NCI-H1436 (cell line): ENCODE measurements at regions not wholly inside any gene's neighbourhood (a gene's known extent, or its start where the extent isn't known, plus 50 kb on each side); places are given as distances from the start of the nearest gene placed in this dataset.
A peak's percentile ranks its signal among the peaks of the same experiment; 100 is the strongest.
"Not testable (repeated sequence)": the region's sequence is repeated elsewhere in the genome, so short reads cannot be mapped to it uniquely, and the experiment has no call there.

ENCODE experiments used
- DNase-seq: peaks from one replicate; lab custom pipeline; 2025; lab: John Stamatoyannopoulos, UW

DNA sequence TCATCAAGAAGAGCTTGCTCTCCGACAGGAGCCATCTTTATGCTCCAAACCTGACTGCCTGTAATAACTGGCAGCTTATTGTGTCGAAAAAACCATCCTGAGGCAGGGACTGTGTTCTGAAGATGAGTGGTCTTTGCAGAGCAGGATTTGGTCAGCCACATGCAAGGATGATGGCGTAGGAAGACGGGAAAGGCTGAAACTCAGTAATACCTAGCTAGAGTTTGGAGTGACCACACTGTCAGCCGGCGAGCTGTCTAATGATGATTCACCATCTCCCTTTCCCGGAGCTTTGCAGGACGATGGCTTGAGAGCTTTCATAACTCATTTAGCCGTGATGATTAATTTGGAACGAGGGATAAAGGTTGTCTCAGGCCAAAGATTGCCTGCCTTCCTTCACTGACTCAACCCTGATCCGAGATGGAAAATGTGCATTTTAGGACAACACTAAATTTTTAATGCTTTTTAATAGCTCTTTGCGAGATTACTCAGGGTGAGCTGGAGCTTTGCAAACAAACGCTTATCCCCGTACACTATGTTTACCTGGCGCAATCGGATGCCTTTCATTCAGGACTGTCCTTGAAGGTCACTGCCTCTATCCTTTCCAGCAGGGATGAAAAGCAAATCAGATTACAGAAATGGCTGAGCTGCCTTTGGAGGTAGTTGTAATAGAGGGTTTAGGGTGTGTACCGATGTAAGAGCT, 288.5 kb downstream of the ASMT start:
- no peak for DNase-seq

DNA sequence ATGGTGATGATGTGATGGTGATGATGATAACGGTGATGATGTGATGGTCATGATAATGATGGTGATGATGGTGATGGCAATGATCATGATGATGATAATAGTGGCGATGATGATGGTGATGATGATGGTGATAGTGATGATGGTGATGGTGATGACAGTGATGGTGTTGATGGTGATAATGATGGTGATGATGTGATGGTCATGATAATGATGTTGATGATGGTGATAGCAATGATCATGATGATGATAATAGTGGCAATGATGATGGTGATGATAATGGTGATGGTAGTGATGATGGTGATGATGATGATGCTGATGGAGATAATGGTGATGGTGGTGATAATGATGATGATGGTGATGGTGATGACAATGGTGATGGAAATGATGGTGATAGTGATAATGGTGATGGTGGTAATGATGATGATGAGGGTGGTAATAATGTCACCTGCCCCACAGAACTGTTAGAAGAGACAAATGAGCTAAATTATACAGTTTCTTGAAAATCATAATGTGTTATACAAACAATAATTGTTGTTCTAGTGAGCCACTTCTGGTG, 289.9 kb downstream of the ASMT start:
- DNase-seq = no peak

DNA sequence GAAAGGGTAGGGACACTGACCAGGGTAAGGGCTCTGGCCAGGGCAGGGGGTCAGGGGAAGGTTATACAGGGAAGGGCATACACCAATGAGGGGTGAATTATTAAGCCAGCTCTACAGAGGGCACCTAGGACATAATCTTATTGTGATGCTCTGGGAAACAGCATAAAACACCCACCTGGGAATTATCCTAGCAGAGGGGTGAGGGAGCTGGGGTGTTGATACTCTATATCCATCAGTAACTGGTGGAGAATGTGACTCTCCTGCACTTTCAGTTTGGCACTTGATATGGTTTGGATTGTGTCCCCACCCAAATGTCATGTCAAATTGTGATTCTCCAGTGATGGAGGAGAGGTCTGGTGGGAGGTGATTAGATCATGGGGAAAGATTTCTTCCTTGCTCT, 291.2 kb downstream of the ASMT start:
- no peak for DNase-seq

DNA sequence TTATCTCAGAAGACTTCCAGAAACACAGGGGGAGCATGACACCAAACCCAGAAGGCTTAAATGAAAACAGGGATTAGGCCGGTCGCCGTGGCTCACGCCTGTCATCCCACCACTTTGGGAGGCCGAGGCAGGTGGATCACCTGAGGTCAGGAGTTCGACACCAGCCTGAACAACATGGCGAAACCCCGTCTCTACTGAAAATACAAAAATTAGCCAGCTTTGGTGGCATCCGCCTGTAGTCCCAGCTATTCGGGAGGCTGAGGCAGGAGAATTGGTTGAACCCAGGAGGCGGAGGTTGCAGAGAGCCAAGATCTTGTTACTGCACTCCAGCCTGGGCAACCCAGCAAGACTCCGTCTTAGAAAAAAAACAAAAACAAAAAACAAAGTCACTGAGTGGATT, 294.1 kb downstream of the ASMT start:
- not testable (repeated sequence) for DNase-seq

DNA sequence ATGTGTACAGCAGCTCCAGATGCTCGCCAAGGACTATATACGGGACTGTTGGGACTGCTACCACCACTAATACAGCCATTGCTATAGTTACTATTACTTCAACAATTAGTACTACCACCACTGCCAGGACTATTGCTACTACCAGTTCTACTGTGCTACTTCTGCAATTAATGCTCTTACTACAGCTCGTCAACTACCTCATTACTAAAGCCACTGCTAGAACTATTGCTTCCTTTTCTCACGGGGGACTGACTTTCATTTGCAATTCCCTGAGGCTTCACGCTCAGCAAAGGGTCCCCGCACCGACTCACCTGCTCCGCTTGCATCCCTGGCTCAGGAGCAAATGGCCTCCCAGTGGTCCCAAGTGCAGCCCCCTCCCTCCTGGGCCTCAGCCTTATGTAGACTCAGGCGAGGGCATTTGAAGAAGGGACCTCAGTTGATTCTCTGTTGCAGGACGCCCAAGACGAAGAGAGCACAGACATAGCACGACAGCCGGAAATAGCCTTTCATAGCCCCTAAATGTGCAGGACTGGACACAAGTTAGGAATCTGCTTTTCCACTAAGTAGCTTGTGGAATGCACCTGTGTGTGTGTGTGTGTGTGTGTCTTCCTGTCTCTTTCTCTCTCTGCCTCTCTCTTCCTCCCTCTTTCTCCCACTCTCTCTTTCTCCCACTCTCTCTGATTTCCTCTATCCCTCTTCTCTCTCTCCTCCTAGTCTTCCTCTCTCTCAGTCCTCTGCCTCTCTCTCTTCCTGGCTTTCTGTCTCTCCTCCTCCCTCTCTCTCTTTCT, 294.8 kb downstream of the ASMT start:
- no peak for DNase-seq

DNA sequence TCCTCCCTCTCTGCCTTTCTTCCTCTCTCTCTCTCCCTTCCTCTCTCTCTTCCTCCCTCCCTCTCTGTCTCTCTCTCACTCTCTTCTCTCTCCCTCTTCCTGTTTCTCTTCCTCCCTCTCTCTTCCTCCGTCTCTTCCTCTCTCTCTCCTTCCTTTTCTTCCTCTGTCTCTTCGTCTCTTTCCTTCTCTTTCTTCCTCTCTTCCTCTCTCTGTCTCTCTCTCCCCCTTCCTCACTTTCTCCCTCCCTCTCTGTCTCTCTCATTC, 295.3 kb downstream of the ASMT start:
- no peak for DNase-seq

DNA sequence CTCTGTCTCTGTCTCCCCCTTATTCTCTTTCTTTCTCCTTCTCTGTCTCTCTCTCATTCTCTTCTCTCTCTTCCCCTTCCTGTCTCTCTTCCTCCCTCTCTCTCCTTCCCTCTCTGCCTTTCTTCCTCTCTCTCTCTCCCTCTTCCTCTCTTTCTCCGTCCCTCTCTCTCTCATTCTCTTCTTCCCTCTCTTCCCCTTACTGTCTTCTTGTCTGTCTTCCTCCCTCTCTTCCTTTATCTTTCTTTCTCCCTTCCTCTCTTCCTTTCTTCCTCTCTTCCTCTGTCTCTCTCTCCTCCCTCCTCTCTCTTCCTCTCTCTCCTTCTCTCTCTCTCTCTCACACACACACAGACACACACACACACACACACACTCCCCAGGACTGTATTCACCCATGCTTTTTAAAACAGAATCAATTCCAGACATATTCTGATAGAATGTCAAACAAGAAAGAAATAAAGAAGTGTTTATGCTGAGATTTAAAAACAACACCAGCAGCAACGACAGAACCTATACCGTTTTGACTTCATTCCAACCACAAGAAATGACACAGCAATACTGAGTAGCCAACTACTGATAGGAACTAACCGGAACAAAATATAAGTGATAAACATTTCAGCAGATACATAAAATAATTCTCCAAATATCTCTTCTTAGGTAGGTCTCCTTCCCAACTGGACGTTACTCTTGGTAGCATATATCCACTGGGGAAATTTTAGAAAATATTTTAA, 296.7 kb downstream of the ASMT start:
- no peak for DNase-seq

DNA sequence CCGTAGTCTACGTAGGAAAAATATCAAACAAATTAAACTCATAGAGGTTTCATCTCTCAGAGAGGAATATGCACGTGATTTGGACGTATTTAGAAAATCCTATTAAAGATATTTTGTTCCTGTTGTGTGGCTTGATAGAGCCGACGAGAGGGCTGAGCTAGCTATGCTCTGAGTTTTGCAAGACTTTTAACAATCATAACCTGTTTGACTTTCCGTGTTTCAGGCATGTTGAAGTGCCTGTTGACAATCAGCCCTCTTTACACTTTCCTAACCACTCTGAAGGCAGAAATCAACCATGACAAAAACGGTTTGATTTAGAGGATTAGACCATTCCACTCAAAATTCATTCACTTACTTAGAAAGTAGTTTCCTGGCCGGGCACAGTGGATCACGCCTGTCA, 297.3 kb downstream of the ASMT start:
- no peak for DNase-seq

DNA sequence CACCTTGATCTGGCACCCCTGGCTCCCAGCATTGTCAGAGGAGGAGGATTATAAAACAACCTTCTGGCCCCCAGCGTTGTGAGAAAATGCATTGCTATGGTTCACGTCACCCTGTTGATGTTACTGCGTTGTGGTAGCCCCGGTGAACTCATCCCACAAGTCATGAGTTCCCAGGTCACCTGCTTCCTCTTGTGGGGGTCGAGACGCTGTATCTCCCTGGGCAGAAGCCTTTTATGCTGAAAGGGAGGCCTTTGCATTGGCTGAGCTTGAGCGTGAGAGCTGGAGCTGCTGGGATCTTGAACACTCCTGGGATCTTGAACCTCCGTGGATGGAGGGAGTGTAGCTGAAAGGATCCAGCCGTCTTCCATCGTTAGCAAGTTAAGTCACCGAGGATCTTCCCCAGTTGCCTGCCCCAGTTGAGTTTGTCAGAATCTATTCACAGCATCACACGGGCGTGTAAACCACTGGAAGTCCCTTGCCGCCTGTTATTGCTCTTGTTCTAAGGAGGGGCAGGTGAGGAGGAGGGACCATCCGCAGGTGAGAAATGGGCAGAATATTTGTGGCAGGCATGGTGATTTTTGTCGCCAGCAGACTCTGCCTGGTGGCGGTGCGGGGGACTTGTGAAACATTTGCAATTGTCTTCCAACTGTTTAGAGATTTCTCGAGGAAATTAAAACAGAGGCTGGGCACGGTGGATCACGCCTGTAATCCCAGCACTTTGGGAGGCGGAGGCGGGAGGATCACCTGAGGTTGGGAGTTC, 299.9 kb downstream of the ASMT start:
- no peak for DNase-seq

DNA sequence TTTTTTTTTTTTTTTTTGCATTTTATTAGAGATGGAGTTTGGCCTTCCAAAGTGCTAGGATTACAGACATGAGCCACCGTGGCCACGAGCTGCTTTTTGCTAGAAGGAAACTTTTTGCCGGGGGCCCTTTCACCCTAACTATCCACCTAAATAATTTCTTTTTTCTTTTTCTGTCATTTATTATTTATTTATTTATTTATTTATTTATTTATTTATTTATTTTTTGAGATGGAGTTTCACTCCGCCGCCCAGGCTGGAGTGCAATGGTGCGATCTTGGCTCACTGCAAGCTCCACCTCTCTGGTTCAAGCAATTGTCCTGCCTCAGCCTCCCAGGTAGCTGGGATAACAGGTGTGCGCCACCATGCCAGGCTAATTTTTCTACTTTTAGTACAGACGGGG, 303.9 kb downstream of the ASMT start:
- DNase-seq = no peak

DNA sequence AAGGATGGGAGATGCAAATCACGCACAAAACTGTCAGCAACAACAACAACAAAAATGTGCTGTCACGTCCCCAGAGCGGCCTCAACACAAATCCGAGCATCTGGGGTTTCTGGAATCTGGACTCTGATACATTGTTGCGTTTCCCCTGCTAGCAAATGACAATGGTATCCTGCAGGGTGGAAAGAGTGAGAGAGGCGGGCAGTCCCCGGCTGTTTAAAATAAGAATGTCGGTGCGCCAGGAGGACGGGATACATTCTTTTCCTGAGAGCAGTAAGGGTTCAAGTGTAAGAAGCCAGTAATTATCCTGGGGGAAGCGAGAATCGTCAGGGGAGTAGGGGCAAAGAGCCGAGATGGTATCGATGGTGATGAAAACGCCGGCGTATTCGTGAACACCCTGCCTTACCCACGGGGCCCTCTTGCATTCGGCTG, 310.2 kb downstream of the ASMT start:
- peak; percentile 62 for DNase-seq

DNA sequence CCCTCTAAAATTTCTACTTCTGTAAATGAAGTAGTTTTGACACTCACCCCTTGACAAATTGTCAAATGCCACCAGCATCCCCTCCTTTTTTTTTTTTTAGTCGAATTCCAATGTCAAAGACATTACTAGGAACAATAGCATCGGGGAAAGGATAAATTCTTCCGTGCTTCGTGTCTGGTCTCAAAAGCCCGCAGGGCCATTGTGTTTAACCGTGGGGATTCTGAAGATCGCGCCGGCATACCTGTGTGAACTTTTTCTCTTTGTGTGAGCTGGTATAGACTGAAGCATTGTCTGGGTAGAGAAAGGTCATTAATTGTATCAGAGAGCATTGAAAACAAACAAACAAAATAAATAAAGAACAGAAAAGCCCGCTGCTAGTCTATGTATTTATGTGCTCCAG, 313.9 kb downstream of the ASMT start:
- DNase-seq = no peak

DNA sequence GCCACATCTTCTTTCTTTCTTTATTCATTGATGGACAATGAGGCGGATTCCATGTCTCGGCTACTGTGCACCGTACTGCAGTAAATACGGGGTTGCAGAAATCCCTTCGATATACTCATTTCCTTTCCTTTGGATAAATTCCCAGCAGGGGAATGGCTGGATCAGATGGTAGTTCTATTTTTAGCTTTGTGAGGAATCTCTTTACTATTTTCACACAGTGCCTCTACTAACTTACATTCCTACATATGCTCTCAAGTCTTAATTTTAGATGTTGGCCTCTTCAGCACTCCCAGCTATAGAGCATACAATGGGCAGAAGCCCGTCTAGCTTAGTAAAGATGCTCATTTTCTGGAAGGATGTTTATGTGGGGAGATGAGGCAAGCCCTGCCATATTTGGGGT, 317.4 kb downstream of the ASMT start:
- no peak for DNase-seq

DNA sequence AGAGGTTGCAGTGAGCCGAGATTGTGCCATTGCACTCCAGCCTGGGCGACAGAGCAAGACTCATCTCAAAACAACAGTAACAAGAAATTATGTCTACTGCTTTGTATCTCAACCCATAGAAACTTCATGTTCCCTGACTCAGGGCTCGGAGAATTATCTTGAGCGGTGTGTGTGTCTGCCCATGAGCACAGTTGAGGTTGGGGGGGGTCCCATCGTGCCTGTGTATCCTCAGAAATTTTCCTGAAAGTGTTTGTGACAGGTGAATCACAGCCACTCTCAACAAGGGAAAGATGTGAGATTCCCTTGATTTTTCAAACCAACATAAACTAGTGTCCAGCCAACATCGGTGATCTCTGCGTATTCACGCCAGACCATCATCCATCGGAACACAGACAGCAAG, 319.1 kb downstream of the ASMT start:
- no peak for DNase-seq

DNA sequence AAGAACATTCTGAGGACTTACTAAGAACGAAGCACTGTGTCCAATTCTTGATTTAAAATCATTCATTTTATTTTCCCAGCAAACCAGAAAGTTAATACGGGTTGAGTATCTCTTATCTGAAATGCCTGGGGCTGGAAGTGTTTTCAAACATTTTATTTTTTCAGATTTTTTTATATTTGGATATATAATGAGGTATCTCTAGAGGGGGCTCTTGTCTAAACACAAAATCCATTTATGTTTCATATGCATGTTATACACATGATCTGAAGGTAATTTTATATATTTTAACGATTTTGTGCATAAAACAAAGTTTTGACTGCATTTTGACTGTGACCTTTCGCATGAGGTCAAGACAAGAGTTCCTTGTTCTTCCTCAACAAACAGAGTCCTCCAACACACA, 320.9 kb downstream of the ASMT start:
- no peak for DNase-seq

DNA sequence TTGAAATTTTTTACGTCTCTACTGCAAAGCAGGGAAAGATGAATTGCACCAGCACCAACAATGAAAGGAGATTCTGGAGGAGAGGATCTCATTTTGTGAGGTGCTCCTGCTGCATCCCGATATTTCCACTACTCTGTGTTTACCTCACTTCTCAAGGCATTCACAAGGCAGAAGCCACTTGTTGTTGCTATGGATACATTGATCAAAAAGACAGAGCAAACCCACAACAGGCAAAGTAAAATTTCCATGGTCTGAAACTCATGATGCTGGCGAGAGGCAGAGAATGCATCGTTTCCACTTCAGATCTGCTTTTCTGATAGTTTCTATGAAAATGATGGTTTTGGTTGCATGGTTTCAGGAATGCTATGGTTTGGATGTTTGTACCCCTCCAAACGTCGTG, 323.3 kb downstream of the ASMT start:
- DNase-seq = no peak

DNA sequence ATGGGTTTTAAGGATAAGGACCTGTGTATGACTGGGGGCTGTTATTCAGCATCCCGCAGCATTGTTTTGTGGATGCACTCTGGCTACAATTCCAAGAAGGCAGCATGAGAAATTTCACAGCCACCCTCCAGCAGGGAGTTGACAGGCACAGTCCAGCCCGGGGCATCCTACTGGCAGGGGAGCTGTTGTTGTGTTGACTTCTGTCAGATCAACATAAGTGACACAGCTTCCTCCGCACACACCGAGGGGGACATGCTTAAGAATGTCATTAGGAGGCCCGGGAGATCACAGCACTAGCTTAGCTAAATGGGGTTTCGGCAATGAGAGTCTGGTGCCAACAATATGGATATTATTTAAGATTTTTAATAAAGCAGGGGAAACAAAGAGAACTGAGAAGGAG, 326.5 kb downstream of the ASMT start:
- DNase-seq = no peak

DNA sequence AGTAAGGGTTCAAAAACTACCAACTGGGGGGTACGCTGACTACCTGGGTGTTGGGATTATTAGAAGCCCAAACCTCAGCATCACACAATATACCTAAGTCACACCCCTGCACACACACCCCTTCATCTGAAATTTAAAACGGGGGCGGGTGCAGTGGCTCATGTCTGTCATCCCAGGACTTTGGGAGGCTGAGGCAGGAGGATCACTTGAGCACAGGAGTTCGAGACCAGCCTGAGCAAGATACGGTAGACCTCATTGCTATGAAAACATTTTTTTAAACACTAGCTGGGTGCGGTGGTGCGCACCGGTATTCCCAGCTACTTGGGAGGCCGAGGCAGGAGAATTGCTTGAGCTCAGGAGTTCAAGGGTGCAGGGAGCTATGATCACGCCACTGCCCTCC, 331.0 kb downstream of the ASMT start:
- DNase-seq = no peak

DNA sequence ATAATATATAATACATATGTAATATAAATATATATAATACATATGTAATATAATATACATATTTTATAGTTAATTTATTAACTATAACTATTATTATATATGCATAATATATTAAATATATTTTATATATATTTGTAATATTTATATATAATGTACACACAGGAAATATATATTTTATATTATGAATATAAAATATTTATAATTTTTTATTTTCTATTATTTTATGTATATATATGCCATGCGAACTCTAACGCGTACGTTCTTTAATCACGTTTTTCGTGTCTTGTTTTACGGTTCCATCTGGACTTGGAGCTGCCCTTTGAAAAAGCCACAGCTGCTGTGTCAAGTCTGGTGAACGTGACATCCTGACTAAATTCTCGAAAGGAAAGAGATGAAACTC, 332.1 kb downstream of the ASMT start:
- DNase-seq = no peak
